ENCODE measurements at regions not wholly inside any gene's neighbourhood (a gene's known extent, or its start where the extent isn't known, plus 50 kb on each side); places are given as distances from the start of the nearest gene placed in this dataset.

GRCh38 chr4:110970642-110971041 is 347.8 kb upstream of the PITX2 start:
- no peak overlapping the region for H3K4me3 ChIP-seq (ENCODE audit: low read depth, low read length)
- TF ChIP-seq, protein P1, sequence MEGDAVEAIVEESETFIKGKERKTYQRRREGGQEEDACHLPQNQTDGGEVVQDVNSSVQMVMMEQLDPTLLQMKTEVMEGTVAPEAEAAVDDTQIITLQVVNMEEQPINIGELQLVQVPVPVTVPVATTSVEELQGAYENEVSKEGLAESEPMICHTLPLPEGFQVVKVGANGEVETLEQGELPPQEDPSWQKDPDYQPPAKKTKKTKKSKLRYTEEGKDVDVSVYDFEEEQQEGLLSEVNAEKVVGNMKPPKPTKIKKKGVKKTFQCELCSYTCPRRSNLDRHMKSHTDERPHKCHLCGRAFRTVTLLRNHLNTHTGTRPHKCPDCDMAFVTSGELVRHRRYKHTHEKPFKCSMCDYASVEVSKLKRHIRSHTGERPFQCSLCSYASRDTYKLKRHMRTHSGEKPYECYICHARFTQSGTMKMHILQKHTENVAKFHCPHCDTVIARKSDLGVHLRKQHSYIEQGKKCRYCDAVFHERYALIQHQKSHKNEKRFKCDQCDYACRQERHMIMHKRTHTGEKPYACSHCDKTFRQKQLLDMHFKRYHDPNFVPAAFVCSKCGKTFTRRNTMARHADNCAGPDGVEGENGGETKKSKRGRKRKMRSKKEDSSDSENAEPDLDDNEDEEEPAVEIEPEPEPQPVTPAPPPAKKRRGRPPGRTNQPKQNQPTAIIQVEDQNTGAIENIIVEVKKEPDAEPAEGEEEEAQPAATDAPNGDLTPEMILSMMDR (IDR thresholded peaks at IDR 0.05; ENCODE audit: low read depth, low read length), result no peak

GRCh38 chr4:110975338-110975737 is 352.5 kb upstream of the PITX2 start:
- TF ChIP-seq, protein P1 (IDR thresholded peaks at IDR 0.05; ENCODE audit: low read depth, low read length), result no peak
- no peak overlapping the region for H3K4me3 ChIP-seq (ENCODE audit: low read depth, low read length)

GRCh38 chr4:110977554-110977953 is 354.7 kb upstream of the PITX2 start:
- TF ChIP-seq, protein P1 (IDR thresholded peaks at IDR 0.05; ENCODE audit: low read depth, low read length), result no peak
- H3K4me3 ChIP-seq (ENCODE audit: low read depth, low read length), result no peak overlapping the region

DNA sequence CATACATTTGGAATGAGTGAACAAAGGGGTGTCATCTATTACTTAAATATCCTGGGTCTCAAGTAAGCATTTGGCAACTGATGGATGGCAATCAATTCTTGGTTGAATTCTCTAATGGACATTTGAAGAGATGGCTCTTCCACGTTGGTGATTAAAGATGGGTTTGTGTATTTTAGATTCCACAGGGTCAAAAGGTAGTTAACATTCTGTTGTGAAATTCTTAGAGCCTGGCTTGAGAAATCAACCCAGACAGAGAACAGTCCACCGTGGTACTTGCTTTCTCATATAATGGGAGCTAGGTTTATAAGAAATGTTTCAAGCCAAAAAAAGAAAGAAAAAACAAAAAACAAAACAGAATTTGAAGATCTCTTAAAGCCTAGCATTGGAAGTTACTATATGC is 355.9 kb upstream of the PITX2 start:
- H3K4me3 ChIP-seq (ENCODE audit: low read depth, low read length), result no peak overlapping the region
- TF ChIP-seq, protein P1 (IDR thresholded peaks at IDR 0.05; ENCODE audit: low read depth, low read length), result no peak

DNA sequence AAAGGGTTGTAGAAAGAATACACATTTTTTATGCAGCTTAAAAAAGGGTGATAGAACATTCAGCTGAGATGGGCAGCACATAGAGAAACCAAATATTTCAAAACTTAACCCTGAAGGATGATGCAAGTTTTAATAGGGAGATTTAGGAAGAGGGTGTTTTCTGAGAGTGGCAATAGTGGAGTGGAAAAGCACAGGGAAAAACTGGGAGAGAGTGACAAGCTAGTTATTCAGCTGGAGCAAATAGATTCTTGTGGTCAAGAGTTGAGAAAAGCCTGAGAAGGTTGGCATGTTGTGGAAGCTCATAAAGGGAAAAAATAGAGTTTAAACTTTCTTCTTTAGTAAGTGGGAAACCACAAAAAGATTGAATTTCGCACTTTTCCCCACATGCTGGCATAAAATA is 359.6 kb upstream of the PITX2 start:
- TF ChIP-seq, protein P1 (IDR thresholded peaks at IDR 0.05; ENCODE audit: low read depth, low read length), result no peak

DNA sequence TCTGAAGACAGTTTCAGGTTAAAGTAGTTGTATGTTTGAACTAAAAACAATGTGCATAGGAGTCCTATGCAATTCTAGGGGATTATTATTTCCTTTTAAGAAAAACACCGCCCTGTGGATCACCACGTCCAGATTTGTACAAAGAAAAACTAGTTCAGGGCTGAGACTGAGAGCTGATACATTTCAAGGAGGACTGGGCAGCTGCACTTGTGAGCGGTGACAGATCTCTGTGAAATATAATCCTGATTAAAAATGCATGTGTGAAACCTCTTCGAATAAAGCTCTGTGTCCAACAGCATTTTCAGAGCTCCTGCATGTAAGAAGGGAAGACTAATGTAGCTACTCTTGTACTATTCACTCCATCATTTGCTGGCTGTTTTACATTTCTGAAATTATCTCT is 365.8 kb upstream of the PITX2 start:
- no peak overlapping the region for H3K4me3 ChIP-seq (ENCODE audit: low read depth, low read length)
- TF ChIP-seq, protein P1 (IDR thresholded peaks at IDR 0.05; ENCODE audit: low read depth, low read length), result no peak

More for the DNA sequence above, 359.6 kb upstream of the PITX2 start:
- H3K4me3 ChIP-seq (ENCODE audit: low read depth, low read length), result no peak overlapping the region

DNA sequence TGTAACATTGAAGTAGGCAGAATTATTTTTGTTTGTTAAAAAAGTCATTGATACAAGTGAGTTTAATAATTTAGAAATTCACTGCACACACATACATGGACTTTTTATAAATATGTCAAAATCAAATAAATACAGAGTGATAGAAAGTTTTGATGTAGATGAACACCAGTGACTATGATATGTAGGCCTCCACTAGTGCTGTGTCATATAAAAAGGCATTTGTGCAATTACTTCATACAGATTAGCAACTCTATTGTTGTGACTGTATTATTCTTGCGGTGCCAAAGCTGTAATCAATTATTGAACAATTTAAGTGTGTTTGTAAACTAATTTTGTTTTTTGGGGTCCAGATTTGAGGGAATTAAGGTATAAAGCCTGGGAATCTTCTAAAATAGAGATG is 366.2 kb upstream of the PITX2 start:
- TF ChIP-seq, protein P1 (IDR thresholded peaks at IDR 0.05; ENCODE audit: low read depth, low read length), result no peak

More for the DNA sequence above, 366.2 kb upstream of the PITX2 start:
- H3K4me3 ChIP-seq (ENCODE audit: low read depth, low read length), result no peak overlapping the region
